NCI-H1092 (cell line): ENCODE measurements at regions not wholly inside any gene's neighbourhood (a gene's known extent, or its start where the extent isn't known, plus 50 kb on each side); places are given as distances from the start of the nearest gene placed in this dataset.

ENCODE experiments used
- DNase-seq: peaks from one replicate; lab custom pipeline; 2025; lab: John Stamatoyannopoulos, UW

GRCh38 chr9:26061948-26062575, 383.8 kb upstream of the TUSC1 start:
- no peak for DNase-seq

DNA sequence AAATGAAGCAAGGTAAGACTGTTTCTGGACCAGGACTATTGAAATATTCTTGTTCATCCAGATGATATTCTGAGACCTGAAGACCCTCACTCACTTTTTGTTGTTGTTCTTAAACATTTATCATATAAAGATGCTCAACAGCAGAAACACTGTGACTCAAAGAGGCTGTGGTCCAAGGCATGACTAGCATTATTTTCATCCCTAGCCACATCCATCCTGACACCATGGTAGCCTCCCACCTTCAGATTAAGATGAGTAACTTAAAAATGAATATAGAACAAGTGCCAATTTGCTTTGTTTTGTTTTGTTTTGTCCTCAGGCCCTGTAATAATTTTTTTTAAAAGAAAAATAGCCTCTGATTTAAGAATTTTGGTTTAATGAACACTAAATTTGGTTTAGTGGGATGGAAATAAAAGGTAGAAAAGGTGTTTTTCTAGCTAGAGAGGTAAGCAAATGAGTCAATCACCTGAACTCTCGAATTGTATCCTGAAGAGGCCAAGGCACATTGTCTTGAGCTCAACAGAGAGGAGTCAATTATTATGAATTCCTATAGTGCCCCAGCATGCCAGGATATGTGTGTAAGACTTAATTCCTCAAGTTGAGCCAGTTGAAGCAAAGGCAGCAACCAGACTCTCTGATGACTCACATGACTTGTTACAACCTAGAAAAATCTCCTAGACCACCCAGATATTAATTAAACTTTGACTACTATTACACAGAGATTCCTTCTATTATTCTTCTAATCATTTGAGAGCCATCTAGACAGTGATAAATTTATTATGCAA, 380.1 kb upstream of the TUSC1 start:
- DNase-seq, result no peak

GRCh38 chr9:26057050-26057449, 378.8 kb upstream of the TUSC1 start:
- no peak for DNase-seq

GRCh38 chr9:26054600-26055520, 376.6 kb upstream of the TUSC1 start:
- no peak for DNase-seq

- no peak for DNase-seq
Measured at GRCh38 chr9:26053954-26054353, 375.7 kb upstream of the TUSC1 start.

GRCh38 chr9:26043431-26043830, 365.2 kb upstream of the TUSC1 start:
- no peak for DNase-seq

- no peak for DNase-seq
Measured at GRCh38 chr9:26034786-26035185, 356.5 kb upstream of the TUSC1 start.

GRCh38 chr9:26033336-26033735, 355.1 kb upstream of the TUSC1 start:
- DNase-seq, result no peak

- no peak for DNase-seq
Measured at GRCh38 chr9:26026423-26027100, 348.3 kb upstream of the TUSC1 start.

DNA sequence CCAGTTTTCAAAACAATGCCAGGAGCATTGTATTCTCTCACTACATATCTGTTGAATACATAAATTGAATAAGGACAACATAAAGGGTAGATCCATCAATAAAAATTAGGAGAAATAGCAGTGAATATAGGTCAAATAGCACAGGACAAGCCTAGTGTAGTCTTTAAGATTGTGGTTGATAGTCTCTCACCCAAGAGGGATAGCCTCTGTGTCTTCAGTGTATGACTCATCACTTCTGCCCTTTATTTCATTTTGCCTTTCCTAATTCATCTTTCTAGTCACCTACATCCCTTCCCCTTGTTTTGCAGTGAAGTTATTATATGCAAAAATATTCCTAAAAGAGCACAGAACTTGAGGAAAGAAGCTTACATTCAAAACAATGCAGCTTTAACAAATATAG, 335.0 kb upstream of the TUSC1 start:
- DNase-seq, result no peak

DNA sequence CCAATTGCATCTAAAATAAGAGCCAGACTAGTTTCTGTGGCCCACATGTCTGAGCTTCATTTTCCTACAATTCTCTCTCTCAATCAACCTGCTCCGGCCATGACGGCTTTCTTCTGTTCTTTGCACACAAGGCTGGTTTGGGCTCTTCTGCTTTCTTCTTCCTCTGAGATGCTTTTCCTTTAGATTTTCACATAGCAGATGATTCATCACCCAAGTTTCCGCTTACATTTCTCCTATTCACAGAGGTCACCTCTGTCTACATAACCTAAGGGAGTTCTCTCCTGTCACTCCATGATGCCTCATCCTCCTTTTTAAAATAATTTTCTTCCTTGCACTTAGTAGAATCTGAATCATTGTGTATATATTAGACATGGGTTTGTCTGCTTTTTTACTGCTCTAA, 334.6 kb upstream of the TUSC1 start:
- no peak for DNase-seq

- no peak for DNase-seq
Measured at GRCh38 chr9:25994605-25995004, 316.4 kb upstream of the TUSC1 start.

DNA sequence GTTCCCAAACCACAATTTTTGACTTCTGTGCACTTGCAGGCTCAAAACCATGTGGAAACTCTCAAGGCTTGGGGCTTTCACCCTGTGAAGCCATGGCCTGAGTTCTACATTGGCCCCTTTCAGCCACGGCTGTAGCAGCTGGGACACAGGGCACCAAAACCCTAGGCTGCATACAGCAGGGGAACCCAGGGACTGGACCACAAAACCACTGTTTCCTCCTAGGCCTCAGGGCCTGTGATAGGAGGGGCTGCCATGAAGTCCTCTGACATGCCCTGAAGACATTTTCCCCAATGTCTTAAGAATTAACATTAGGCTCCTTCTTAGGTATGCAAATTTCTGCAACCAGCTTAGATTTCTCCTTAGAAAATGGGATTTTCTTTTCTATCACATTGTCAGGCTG, 312.1 kb upstream of the TUSC1 start:
- DNase-seq, result no peak

DNA sequence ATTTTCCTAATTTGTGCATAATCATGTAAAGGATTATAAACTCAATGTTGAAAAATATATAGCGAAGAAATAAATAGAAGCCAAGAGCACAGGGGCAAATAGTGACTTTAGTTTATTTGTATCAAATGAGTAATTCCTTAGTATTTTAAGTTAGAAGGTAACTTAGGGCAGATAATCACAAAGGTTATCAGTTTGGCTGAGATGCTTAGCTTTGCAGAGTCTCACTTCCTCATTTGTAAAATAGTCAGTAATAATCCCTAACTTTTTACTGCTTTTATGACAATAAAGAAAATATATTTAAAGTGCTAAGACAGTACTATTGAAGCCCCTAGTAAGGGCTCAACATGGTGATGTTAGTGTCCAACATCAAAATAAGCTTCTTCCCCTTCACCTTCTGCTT, 297.4 kb upstream of the TUSC1 start:
- no peak for DNase-seq

GRCh38 chr9:25964239-25964638, 286.0 kb upstream of the TUSC1 start:
- DNase-seq, result peak; percentile 60

GRCh38 chr9:25960178-25960577, 281.9 kb upstream of the TUSC1 start:
- no peak for DNase-seq

GRCh38 chr9:25954209-25954608, 276.0 kb upstream of the TUSC1 start:
- DNase-seq, result no peak

GRCh38 chr9:25948182-25948581, 269.9 kb upstream of the TUSC1 start:
- DNase-seq, result no peak

GRCh38 chr9:25939126-25939525, 260.9 kb upstream of the TUSC1 start:
- DNase-seq, result no peak

- DNase-seq, result no peak
Measured at GRCh38 chr9:25936031-25936430, 257.8 kb upstream of the TUSC1 start.

- no peak for DNase-seq
Measured at GRCh38 chr9:25935188-25935587, 256.9 kb upstream of the TUSC1 start.

DNA sequence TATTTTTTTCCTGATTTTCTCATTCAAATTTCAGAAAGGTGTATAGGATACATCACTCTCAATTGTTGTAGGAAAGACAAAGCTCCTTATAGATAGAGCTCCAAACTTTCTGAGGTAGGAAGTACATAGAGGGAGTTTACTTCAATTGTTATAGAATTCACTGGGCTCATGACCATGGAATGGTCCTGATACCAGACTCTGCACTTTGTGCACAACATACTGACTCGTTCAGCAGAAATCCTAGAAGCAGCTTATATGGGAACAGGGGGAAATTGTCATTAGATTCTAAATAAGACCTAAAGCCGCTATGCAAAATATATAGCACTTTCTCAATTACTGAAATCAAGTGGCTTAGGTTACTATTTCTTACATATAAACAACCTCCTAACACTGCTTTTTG, 240.5 kb upstream of the TUSC1 start:
- no peak for DNase-seq
